GM18907 (cell line): ENCODE measurements at regions not wholly inside any gene's neighbourhood (a gene's known extent, or its start where the extent isn't known, plus 50 kb on each side); places are given as distances from the start of the nearest gene placed in this dataset.

Experiments
- ATAC-seq: cut with Tn5 transposase; IDR thresholded peaks from one replicate; pipeline ENCODE4 v1.9.1; 2021; ENCODE audit warnings: mild to moderate bottlenecking, moderate library complexity; ENCODE audit not compliant: unreplicated experiment

GRCh38 chr20:11270566-11270965 lies 596.8 kb upstream of the JAG1 start:
- no peak for ATAC-seq

GRCh38 chr20:11271319-11271718 lies 597.5 kb upstream of the JAG1 start:
- no peak for ATAC-seq

- no peak for ATAC-seq
These were observed 598.3 kb upstream of the JAG1 start for GRCh38 chr20:11271920-11272594.

- peak; percentile 79 for ATAC-seq
These were observed 600.4 kb upstream of the JAG1 start for GRCh38 chr20:11274141-11274594.

GRCh38 chr20:11275740-11276139 lies 601.9 kb upstream of the JAG1 start:
- ATAC-seq: no peak

- no peak for ATAC-seq
These were observed 603.4 kb upstream of the JAG1 start for GRCh38 chr20:11277170-11277569.

GRCh38 chr20:11277858-11278257 lies 604.1 kb upstream of the JAG1 start:
- no peak for ATAC-seq

GRCh38 chr20:11278461-11278860 lies 604.7 kb upstream of the JAG1 start:
- ATAC-seq: no peak

GRCh38 chr20:11281240-11281639 lies 607.4 kb upstream of the JAG1 start:
- no peak for ATAC-seq

GRCh38 chr20:11281768-11282167 lies 608.0 kb upstream of the JAG1 start:
- no peak for ATAC-seq

- ATAC-seq: no peak
These were observed 613.3 kb upstream of the JAG1 start for GRCh38 chr20:11287126-11287525.

GRCh38 chr20:11296221-11296620 lies 621.5 kb upstream of the BTBD3 start:
- ATAC-seq: no peak

GRCh38 chr20:11296951-11297350 lies 620.7 kb upstream of the BTBD3 start:
- no peak for ATAC-seq

GRCh38 chr20:11301699-11302098 lies 616.0 kb upstream of the BTBD3 start:
- ATAC-seq: no peak

- ATAC-seq: no peak
These were observed 615.3 kb upstream of the BTBD3 start for GRCh38 chr20:11302436-11302835.

- ATAC-seq: no peak
These were observed 612.9 kb upstream of the BTBD3 start for GRCh38 chr20:11304795-11305194.

GRCh38 chr20:11305406-11305805 lies 612.3 kb upstream of the BTBD3 start:
- ATAC-seq: no peak

- no peak for ATAC-seq
These were observed 606.0 kb upstream of the BTBD3 start for GRCh38 chr20:11311659-11312224.

- no peak for ATAC-seq
These were observed 602.2 kb upstream of the BTBD3 start for GRCh38 chr20:11315525-11315924.

GRCh38 chr20:11316244-11316643 lies 601.4 kb upstream of the BTBD3 start:
- ATAC-seq: no peak

GRCh38 chr20:11320033-11320432 lies 597.7 kb upstream of the BTBD3 start:
- no peak for ATAC-seq

GRCh38 chr20:11323816-11324215 lies 593.9 kb upstream of the BTBD3 start:
- ATAC-seq: no peak

- ATAC-seq: no peak
These were observed 592.7 kb upstream of the BTBD3 start for GRCh38 chr20:11324990-11325389.
